SK-N-SH treated with all-trans-retinoic acid at 6 μM for 48 hours (cell line): ENCODE measurements at regions not wholly inside any gene's neighbourhood (a gene's known extent, or its start where the extent isn't known, plus 50 kb on each side); places are given as distances from the start of the nearest gene placed in this dataset.

Source experiments
- BACH2 ChIP-seq: fragments of 250-450 bp; sonication (Bioruptor Pico); IDR thresholded peaks from 2 replicates; pipeline ENCODE4 v1.9.0; 2021; ENCODE audit warnings: mild to moderate bottlenecking, borderline replicate concordance
- CSDC2 ChIP-seq: fragments of 250-450 bp; sonication (Bioruptor Pico); IDR thresholded peaks from 2 replicates; pipeline ENCODE4 v1.5.0; 2020; ENCODE audit warnings: mild to moderate bottlenecking, moderate library complexity
- TCF4 ChIP-seq: fragments of 250-450 bp; sonication (Bioruptor Pico); IDR thresholded peaks from 2 replicates; pipeline ENCODE4 v1.8.0; 2021; ENCODE audit warnings: mild to moderate bottlenecking, moderate library complexity, borderline replicate concordance
- TF ChIP-seq, protein P1 (sequence below): fragments of 250-450 bp; sonication (Bioruptor Pico); IDR thresholded peaks from 2 replicates; pipeline ENCODE4 v1.5.1; 2021; ENCODE audit warnings: mild to moderate bottlenecking, moderate library complexity
- TF ChIP-seq, protein P2 (sequence below): fragments of 250-450 bp; sonication (Bioruptor Pico); IDR thresholded peaks from 2 replicates; pipeline ENCODE4 v1.5.0; 2020; ENCODE audit warnings: mild to moderate bottlenecking, moderate library complexity

DNA sequence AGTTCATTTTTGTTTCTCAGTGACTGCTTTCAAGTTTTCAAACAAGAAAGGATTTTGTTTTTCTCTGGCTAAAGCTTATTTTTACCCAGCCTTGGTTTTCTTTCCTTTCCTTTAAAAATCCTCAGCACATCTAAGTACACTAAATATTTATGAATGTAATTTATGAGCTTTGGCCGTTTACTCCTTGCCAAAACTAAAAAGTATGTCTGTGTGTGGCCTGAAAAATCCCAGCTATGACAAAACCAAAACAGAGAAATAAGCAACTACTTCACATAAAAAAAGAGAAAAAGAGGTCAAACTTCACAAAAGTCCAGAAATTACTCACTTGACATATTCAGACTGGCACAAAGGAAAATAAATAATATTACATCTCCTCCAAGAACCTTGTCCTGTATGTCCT lies 365.1 kb upstream of the NFE2L3 start:
- no peak for TF ChIP-seq BACH2 (CRISPR knock-in tag)
- no peak for TF ChIP-seq CSDC2 (CRISPR knock-in tag)
- no peak for TF ChIP-seq TCF4
- TF ChIP-seq, protein P1, sequence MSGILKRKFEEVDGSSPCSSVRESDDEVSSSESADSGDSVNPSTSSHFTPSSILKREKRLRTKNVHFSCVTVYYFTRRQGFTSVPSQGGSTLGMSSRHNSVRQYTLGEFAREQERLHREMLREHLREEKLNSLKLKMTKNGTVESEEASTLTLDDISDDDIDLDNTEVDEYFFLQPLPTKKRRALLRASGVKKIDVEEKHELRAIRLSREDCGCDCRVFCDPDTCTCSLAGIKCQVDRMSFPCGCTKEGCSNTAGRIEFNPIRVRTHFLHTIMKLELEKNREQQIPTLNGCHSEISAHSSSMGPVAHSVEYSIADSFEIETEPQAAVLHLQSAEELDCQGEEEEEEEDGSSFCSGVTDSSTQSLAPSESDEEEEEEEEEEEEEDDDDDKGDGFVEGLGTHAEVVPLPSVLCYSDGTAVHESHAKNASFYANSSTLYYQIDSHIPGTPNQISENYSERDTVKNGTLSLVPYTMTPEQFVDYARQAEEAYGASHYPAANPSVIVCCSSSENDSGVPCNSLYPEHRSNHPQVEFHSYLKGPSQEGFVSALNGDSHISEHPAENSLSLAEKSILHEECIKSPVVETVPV (CRISPR knock-in tag) = no peak
- TF ChIP-seq, protein P2, sequence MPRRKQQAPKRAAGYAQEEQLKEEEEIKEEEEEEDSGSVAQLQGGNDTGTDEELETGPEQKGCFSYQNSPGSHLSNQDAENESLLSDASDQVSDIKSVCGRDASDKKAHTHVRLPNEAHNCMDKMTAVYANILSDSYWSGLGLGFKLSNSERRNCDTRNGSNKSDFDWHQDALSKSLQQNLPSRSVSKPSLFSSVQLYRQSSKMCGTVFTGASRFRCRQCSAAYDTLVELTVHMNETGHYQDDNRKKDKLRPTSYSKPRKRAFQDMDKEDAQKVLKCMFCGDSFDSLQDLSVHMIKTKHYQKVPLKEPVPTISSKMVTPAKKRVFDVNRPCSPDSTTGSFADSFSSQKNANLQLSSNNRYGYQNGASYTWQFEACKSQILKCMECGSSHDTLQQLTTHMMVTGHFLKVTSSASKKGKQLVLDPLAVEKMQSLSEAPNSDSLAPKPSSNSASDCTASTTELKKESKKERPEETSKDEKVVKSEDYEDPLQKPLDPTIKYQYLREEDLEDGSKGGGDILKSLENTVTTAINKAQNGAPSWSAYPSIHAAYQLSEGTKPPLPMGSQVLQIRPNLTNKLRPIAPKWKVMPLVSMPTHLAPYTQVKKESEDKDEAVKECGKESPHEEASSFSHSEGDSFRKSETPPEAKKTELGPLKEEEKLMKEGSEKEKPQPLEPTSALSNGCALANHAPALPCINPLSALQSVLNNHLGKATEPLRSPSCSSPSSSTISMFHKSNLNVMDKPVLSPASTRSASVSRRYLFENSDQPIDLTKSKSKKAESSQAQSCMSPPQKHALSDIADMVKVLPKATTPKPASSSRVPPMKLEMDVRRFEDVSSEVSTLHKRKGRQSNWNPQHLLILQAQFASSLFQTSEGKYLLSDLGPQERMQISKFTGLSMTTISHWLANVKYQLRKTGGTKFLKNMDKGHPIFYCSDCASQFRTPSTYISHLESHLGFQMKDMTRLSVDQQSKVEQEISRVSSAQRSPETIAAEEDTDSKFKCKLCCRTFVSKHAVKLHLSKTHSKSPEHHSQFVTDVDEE (CRISPR knock-in tag) = no peak
